Trophoblast cell (in vitro differentiated cells and primary cell): ENCODE measurements at regions not wholly inside any gene's neighbourhood (a gene's known extent, or its start where the extent isn't known, plus 50 kb on each side); places are given as distances from the start of the nearest gene placed in this dataset.

Experiments used
- DNase-seq, 2 donors: peaks; one replicate each; pipeline ENCODE4 v3.0.0-alpha.2; 2016
- H2AFZ ChIP-seq: 2 replicates; pipeline ENCODE4 v1.6.1; 2013; ENCODE audit warnings: low read length, moderate library complexity, mild to moderate bottlenecking; ENCODE audit not compliant: insufficient read depth, poor library complexity
- H2AK5ac ChIP-seq: 2 replicates; pipeline ENCODE4 v1.6.1; 2013; ENCODE audit warnings: mild to moderate bottlenecking, low read length
- H2BK120ac ChIP-seq: 2 replicates; pipeline ENCODE4 v1.6.1; 2013; ENCODE audit warnings: low read length, mild to moderate bottlenecking, moderate library complexity; ENCODE audit not compliant: insufficient read depth, poor library complexity
- H2BK12ac ChIP-seq: 2 replicates; pipeline ENCODE4 v1.6.1; 2013; ENCODE audit warnings: mild to moderate bottlenecking, low read length, moderate library complexity
- H2BK5ac ChIP-seq: 2 replicates; pipeline ENCODE4 v1.6.1; 2013; ENCODE audit warnings: low read length, low read depth, moderate library complexity, mild to moderate bottlenecking; ENCODE audit not compliant: poor library complexity
- H3K14ac ChIP-seq: 2 replicates; pipeline ENCODE4 v1.6.1; 2013; ENCODE audit warnings: mild to moderate bottlenecking, low read length
- H3K18ac ChIP-seq: 2 replicates; pipeline ENCODE4 v1.6.1; 2013; ENCODE audit warnings: mild to moderate bottlenecking, low read length
- H3K23ac ChIP-seq: 2 replicates; pipeline ENCODE4 v1.6.1; 2013; ENCODE audit warnings: low read length
- H3K27ac ChIP-seq: 2 replicates; pipeline ENCODE4 v1.5.1; 2013; ENCODE audit warnings: low read depth, mild to moderate bottlenecking, inconsistent platforms, low read length, moderate library complexity
- H3K27me3 ChIP-seq: 2 replicates; pipeline ENCODE4 v1.6.1; 2013; ENCODE audit warnings: inconsistent platforms, mild to moderate bottlenecking, low read length, moderate library complexity; ENCODE audit not compliant: insufficient read depth
- H3K36me3 ChIP-seq, 2 experiments: 1 replicate in 1 of 2; 2 replicates in 1 of 2; pipeline ENCODE4 v1.6.1; 2013; ENCODE audit warnings: low read length in 2 of 2, mild to moderate bottlenecking in 2 of 2, moderate library complexity in 1 of 2; ENCODE audit not compliant: insufficient read depth in 2 of 2, control insufficient read depth in 1 of 2
- H3K4ac ChIP-seq: 2 replicates; pipeline ENCODE4 v1.6.1; 2013; ENCODE audit warnings: low read depth, mild to moderate bottlenecking, low read length, moderate library complexity
- H3K4me1 ChIP-seq, 2 experiments: 1 replicate in 1 of 2; 2 replicates in 1 of 2; pipeline ENCODE4 v1.6.1; 2013; ENCODE audit warnings: low read length in 2 of 2, mild to moderate bottlenecking in 2 of 2, moderate library complexity in 1 of 2; ENCODE audit not compliant: insufficient read depth in 2 of 2, control insufficient read depth in 1 of 2
- H3K4me2 ChIP-seq: 2 replicates; pipeline ENCODE4 v1.6.1; 2013; ENCODE audit warnings: inconsistent platforms, mild to moderate bottlenecking, low read length, moderate library complexity
- H3K4me3 ChIP-seq: 2 replicates; pipeline ENCODE4 v1.5.1; 2013; ENCODE audit warnings: mild to moderate bottlenecking, low read depth, low read length, inconsistent platforms
- H3K79me1 ChIP-seq: one replicate; pipeline ENCODE4 v1.6.1; 2013; ENCODE audit warnings: low read length
- H3K79me2 ChIP-seq: 2 replicates; pipeline ENCODE4 v1.6.1; 2013; ENCODE audit warnings: low read length, mild to moderate bottlenecking; ENCODE audit not compliant: control insufficient read depth, insufficient read depth, poor library complexity
- H3K9ac ChIP-seq: 2 replicates; pipeline ENCODE4 v1.6.1; 2013; ENCODE audit warnings: mild to moderate bottlenecking, low read length
- H3K9me3 ChIP-seq: 2 replicates; pipeline ENCODE4 v1.6.1; 2013; ENCODE audit warnings: low read depth, mild to moderate bottlenecking, control low read depth, inconsistent platforms, low read length; ENCODE audit not compliant: insufficient read depth
- H4K12ac ChIP-seq: 2 replicates; pipeline ENCODE4 v1.6.1; 2013; ENCODE audit warnings: low read depth, mild to moderate bottlenecking, low read length, moderate library complexity
- H4K8ac ChIP-seq: 2 replicates; pipeline ENCODE4 v1.6.1; 2013; ENCODE audit warnings: low read depth, mild to moderate bottlenecking, low read length, moderate library complexity
- H4K91ac ChIP-seq: one replicate; pipeline ENCODE4 v1.6.1; 2013; ENCODE audit warnings: low read depth, mild to moderate bottlenecking, low read length, moderate library complexity
- WGBS: extraction: QIAGEN DNeasy Blood & Tissue Kit; methylation state at CpG from one replicate; pipeline ENCODE4 v1.1.7; 2013; ENCODE audit warnings: missing lambda C conversion rate; ENCODE audit not compliant: insufficient read length, insufficient coverage; ENCODE audit errors: extremely low coverage; 5-methylcytosine and 5-hydroxymethylcytosine counted together

GRCh38 chr15:97420130-97420529 lies 540.4 kb upstream of the ARRDC4 start:
- Histone ChIP-seq H3K4me3 (no peak overlapping the region), H3K27me3 (no peaks in the 10 kb centered on the region), H3K23ac (no peak overlapping the region), H3K4me1 (no peaks in the 10 kb centered on the region), H2BK12ac (no peak overlapping the region), H3K9ac (no peak overlapping the region), H4K8ac (no peak overlapping the region), H3K27ac (no peak overlapping the region), H2AK5ac (no peak overlapping the region), H2BK120ac (no peak overlapping the region), H4K91ac (no peak overlapping the region), H3K4me2 (no peak overlapping the region), H3K79me1 (no peaks in the 10 kb centered on the region), H3K79me2 (no peaks in the 10 kb centered on the region), H3K36me3 (no peaks in the 10 kb centered on the region), H4K12ac (no peak overlapping the region), H2BK5ac (no peak overlapping the region), H3K9me3 (no peaks in the 10 kb centered on the region), H3K4ac (no peak overlapping the region), H3K14ac (no peak overlapping the region), H2AFZ (no peak overlapping the region), H3K18ac (no peak overlapping the region)
- DNase-seq = no peak
- no CpG with 5 or more reads among the region's 1 CpG for WGBS

GRCh38 chr15:97425596-97425995 lies 534.9 kb upstream of the ARRDC4 start:
- Histone ChIP-seq H3K18ac (no peak overlapping the region), H2AFZ (no peak overlapping the region), H4K12ac (no peak overlapping the region), H3K14ac (no peak overlapping the region), H2BK12ac (no peak overlapping the region), H4K91ac (no peak overlapping the region), H3K27me3 (no peaks in the 10 kb centered on the region), H3K79me1 (no peaks in the 10 kb centered on the region), H2BK120ac (no peak overlapping the region), H3K23ac (no peak overlapping the region), H2AK5ac (no peak overlapping the region), H3K27ac (no peak overlapping the region), H3K4ac (no peak overlapping the region), H3K4me2 (no peak overlapping the region), H3K79me2 (no peaks in the 10 kb centered on the region), H3K4me1 (no peaks in the 10 kb centered on the region), H3K9me3 (no peaks in the 10 kb centered on the region), H3K9ac (no peak overlapping the region), H3K36me3 (no peaks in the 10 kb centered on the region), H2BK5ac (no peak overlapping the region), H4K8ac (no peak overlapping the region), H3K4me3 (no peak overlapping the region)
- DNase-seq = no peak
- WGBS = no CpG with 5 or more reads among the region's 5 CpGs

- Histone ChIP-seq H3K4me2 (no peak overlapping the region), H3K18ac (no peak overlapping the region), H3K14ac (no peak overlapping the region), H2AFZ (no peak overlapping the region), H2BK5ac (no peak overlapping the region), H3K9ac (no peak overlapping the region), H3K79me1 (no peaks in the 10 kb centered on the region), H3K9me3 (no peaks in the 10 kb centered on the region), H3K79me2 (no peaks in the 10 kb centered on the region), H4K8ac (no peak overlapping the region), H3K4ac (no peak overlapping the region), H2AK5ac (no peak overlapping the region), H2BK120ac (no peak overlapping the region), H4K12ac (no peak overlapping the region), H3K27ac (no peak overlapping the region), H3K4me3 (no peak overlapping the region), H3K36me3 (no peaks in the 10 kb centered on the region), H3K27me3 (no peaks in the 10 kb centered on the region), H2BK12ac (no peak overlapping the region), H3K23ac (no peak overlapping the region), H4K91ac (no peak overlapping the region), H3K4me1 (peaks cover 2% of the 10 kb centered on the region in 2 experiments)
- WGBS = no CpG with 5 or more reads among the region's 1 CpG
- DNase-seq = peak; percentile 70 to 88
Observed at GRCh38 chr15:97443101-97443500, 517.4 kb upstream of the ARRDC4 start.

GRCh38 chr15:97446138-97446537 lies 514.4 kb upstream of the ARRDC4 start:
- peak in 1 of 2 donors; percentile 21 for DNase-seq
- Histone ChIP-seq H3K9ac (no peak overlapping the region), H3K9me3 (peaks cover 4% of the 10 kb centered on the region), H3K18ac (no peak overlapping the region), H3K4me2 (no peak overlapping the region), H4K91ac (no peak overlapping the region), H3K4me1 (peaks cover 2% of the 10 kb centered on the region in 2 experiments), H2BK12ac (no peak overlapping the region), H4K12ac (no peak overlapping the region), H3K27ac (no peak overlapping the region), H2AK5ac (no peak overlapping the region), H4K8ac (no peak overlapping the region), H2AFZ (no peak overlapping the region), H3K14ac (no peak overlapping the region), H2BK120ac (no peak overlapping the region), H3K23ac (no peak overlapping the region), H3K4me3 (no peak overlapping the region), H2BK5ac (no peak overlapping the region), H3K36me3 (no peaks in the 10 kb centered on the region), H3K79me2 (no peaks in the 10 kb centered on the region), H3K79me1 (no peaks in the 10 kb centered on the region), H3K4ac (no peak overlapping the region), H3K27me3 (no peaks in the 10 kb centered on the region)
- WGBS = no CpG with 5 or more reads among the region's 3 CpGs
